NCI-H526 (cell line): ENCODE measurements at regions not wholly inside any gene's neighbourhood (a gene's known extent, or its start where the extent isn't known, plus 50 kb on each side); places are given as distances from the start of the nearest gene placed in this dataset.
A peak's percentile ranks its signal among the peaks of the same experiment; 100 is the strongest.
"Not testable (repeated sequence)": the region's sequence is repeated elsewhere in the genome, so short reads cannot be mapped to it uniquely, and the experiment has no call there.

Experiments used
- DNase-seq, 2 experiments: peaks; one replicate each; lab custom pipeline; 2025; lab: John Stamatoyannopoulos, UW

DNA sequence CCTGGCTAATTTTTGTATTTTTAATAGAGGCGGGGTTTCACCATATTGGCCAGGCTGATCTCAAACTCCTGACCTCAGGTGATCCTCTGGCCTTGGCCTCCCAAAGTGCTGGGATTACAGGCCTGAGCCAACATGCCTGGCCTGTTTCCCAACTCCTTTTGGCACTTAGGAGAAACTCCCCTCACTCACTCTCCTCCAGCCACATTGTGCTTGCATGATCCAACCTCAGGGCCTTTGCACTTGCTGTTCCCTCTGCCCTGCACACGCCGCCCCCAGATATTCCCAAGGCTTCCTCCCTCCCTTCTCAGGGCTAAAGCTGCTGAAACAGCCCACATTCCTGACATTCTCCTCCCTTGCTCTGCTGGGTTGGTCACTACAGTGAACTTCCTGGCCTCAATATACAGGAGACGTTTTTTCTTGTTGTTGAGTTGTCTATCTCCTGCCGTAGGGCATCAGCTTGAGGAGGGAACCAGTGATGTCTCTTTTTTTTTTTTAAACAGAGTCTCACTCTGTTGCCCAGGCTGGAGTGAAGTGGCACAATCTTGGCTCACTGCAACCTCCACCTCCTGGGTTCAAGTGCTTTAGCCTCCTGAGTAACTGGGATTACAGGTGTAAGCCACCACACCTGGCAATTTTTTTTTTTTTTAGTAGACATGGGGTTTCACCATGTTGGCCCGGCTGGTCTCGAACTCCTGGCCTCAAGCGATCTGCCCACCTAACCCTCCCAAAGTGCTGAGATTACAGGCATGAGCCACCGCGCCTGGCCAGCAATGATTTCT lies 61.4 kb upstream of the PTPN1 start:
- not testable (repeated sequence) for DNase-seq

GRCh38 chr20:50449738-50450492 lies 60.3 kb upstream of the PTPN1 start:
- DNase-seq: no peak

- no peak for DNase-seq
Observed at GRCh38 chr20:50450493-50450826, 59.7 kb upstream of the PTPN1 start.

DNA sequence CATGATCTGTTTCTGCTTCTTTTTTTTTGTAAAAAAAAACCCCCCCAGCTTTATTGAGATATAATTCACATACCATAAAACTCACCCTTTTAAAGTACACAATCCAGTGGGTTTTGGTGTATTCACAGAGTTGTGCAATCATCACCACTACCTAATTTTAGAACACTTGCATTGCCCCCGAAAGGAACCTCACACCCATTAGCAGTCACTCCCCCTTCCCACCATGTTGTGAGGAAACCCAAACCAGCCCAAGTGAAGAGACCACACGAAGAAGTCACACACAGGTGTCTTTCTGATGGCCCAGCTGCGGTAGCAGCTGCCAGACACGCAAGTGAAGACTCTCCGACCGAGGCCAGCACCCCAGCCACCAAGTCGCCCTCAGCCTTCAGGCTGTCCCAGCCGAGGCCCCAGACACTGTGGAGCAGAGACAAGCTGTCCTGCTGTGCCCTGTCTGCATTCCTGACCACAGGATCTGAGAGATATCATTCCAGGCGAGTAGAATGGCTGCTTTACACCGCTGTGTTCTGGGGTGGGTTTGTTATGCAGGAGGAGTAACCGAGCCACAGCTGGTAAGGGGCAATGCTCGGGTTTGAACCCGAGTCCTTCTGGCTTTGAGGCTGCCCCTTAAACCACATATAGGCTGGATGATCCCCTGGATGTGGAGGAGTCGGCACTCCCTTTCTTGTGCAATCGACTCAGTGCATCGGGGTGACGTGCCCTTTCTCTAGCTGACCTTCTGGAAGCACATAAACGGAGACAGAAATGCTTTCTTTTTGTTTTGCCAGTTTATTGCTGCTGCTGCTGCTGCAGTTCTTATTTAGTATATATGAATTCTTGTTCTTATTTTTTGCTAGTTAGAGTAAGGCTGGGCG lies 59.1 kb upstream of the PTPN1 start:
- DNase-seq: no peak

DNA sequence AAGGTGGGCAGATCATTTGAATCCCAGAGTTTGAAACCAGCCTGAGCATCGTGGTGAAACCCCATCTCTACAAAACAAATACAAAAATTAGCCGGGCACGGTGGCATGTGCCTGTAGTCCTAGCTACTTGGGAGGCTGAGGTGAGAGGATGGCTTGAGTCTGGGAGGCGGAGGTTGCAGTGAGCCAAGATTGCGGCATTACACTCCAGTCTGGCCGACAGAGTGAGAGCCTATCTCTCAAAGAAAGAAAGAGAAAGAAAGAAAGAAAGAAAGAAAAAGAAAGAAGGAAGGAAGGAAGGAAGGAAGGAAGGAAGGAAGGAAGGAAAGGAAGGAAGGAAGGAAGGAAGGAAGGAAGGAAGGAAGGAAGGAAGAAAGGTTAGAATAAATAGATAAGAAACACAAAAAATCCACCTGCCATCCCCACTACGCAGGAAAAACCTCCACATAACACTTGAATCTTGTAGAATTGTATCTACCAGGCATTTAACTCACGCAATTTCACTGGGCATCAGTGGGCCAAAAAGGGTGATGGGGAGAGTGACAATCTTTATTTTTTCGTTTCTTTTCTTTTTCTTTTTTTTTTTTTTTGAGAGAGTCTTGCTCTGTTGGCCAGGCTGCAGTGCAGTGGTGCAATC lies 58.3 kb upstream of the PTPN1 start:
- DNase-seq: not testable (repeated sequence)

GRCh38 chr20:50453533-50454244 lies 56.5 kb upstream of the PTPN1 start:
- DNase-seq: no peak

DNA sequence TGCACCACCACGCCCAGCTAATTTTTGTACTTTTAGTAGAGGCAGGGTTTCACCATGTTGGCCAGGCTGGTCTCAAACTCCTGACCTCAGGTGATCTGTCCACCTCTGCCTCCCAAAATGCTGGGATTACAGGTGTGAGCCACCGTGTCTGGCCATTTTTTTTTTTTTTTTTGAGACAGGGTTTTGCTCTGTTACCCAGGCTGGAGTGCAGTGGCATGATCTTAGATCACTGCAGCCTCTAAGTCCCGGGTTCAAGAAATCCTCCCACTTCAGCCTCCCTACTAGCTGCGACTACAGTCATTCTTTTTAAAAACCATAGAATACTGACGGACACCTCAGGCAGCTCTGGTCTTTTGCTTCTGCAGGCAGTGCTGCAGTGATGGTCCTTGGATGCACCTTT lies 54.9 kb upstream of the PTPN1 start:
- DNase-seq: not testable (repeated sequence)

DNA sequence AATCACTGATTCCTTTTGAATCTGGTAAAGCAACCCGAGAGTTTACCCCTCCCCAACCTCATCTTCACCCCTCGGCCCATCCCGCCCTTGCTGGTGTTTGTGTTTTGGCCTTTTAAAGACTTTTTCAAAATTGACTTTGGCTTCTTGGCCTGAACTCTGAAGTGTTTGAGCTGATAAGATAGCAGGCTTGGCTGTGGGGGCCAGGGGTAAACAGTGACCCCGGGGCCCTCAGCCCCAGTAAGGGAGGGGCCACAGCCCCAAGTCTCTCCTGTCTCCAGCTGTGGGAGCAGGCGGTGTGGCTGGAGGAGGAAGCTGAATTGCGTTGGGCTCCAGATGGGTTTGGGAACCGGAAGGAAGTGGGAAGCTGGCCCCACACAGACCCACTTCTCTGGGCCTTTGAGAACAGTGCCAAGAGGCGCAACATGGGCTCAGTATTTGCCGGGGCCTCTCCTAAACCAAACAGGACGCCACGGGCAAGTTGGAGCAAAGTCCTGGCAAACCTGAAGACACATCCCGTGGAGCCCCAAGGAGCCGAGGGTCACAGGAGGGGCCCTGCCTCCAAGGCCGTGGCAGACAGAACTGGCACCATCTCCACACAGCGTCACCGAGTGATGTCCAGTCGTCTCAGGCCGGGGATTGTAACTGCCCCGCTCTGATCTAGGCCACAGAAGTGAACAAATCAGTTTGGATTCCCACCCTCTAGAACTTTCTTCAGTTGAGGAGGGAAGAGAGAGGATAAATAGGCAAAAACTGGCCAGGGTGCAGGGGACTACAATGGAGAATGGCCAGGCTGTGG lies 54.3 kb upstream of the PTPN1 start:
- DNase-seq: no peak

DNA sequence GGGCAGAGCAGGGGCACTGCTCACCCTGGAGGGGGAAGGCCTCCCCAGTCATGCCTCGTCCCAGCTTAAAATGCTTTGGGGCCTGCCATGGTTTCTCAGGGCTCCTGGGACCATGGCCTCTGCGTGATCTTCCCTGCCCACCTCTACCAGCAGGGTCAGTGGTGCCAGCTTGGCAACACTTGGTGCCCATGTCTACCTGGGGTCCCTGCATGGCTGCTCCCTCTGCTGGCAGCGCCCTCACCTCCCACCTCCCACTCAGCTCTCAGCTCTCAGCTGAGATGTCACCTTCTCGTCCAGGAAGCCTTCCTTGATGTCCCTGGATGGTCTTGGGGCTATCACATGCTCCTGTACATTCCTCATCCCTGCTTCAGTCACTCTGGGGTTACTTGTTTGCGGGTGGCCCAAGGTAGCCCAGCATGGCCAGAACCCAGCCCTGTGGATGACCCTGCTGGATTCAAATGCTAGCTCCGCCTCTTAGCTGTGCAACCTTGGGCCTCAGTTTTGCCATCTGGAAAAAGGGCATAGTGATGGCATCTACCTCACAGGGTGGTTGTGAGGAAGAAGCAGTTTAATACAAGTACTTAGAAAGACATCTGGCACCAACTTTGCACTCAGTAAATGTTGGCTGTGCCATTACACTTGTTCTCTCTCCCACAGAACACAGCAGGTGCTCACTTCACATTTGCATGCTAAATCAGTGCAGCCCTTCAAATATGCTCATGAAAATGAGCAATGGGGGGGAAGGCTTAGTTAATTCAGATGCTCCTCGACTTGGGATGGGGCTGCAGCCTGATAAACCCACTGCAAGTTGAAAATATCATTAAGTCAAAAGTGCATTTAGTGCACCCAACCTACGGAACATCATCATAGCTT lies 53.5 kb upstream of the PTPN1 start:
- peak in 1 of 2 experiments; percentile 31 for DNase-seq

DNA sequence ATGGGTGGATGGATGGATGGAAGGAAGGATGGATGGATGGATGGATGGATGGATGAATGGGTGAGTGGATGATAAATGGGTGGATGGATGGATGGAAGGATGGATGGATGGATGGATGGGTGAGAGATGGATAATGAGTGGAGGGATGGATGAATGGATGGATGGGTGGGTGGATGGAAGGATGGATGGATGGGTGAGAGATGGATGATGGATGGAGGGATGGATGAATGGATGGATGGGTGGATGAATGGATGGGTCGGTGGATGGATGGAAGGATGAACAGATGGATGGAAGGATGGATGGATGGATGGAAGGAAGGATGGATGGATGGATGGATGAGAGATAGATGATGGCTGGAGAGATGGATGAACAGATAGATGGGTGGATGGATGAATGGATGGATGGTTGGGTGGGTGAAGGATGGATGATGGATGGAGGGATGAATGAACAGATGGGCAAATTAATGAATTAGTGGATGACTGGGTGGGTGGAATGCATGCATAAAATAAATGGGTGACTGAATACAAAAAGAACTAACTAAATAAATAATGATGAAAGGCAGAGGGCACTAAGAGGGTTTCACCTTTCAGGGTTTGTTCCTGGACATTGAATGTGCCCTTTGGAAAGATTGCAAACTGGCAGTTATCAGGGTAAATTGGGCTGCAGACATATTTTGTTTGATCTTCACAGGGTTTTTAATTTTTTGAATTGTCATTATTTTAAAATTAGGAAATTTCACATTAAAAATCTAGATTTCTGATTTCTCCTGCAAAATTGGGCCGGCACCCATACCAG lies 50.9 kb upstream of the PTPN1 start:
- no peak for DNase-seq

DNA sequence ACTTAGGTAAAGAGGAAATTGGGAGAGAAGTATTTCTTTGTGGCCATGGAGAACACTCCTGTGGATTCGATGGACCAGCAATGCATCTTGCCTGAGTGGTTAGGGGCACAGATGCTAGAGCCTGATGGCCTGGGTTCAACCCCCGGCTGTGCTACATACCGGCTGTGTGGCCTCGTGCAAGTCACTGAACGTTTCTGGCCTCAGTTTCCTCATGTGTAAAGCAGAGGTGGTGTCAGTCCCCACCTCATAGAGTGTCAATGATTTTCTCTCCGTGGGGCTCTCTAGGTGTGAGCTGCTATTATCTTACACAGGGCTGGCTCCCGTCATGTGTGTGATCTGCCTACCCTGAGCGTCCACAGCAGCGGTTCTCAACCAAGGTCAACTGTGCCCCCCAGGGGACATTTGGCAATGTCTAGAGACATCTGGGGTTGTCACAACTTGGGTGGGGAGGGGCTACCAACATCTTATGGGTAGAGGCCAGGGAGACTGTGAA lies 50.0 kb upstream of the PTPN1 start:
- no peak for DNase-seq
